ENCODE measurements at regions not wholly inside any gene's neighbourhood (a gene's known extent, or its start where the extent isn't known, plus 50 kb on each side); places are given as distances from the start of the nearest gene placed in this dataset.
"Not testable (repeated sequence)": the region's sequence is repeated elsewhere in the genome, so short reads cannot be mapped to it uniquely, and the experiment has no call there.

DNA sequence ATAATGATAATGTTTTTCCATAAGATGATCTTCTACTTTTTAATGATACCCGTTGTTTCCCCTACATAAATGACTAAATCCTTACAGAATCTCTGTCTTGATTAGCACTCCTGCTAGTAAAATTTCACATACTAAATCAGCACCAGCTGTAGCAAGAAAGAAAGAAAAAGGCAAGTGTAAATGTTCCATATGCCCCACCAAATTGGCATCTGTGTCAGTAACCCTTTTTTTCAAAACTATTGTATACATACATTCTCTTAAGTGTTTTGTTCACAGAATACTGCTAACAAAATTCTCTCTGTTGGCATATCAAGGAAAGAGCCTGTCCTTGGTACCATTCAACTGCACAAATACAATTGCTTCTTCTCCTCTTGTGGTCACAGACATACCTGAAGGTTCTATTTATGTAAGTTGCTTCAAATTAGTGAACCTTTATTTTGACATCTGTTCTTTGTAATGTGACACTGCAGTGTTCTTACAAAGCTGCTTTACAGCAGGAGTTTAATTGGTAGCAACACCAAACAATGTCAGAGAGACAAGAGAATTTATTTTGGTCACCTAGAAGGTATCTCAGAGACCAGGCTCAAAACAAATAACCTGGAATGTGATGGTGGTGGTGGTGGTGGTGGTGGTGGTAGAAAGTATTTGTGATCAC lies 641.9 kb downstream of the ZEB2 start:
- no peak for DNase-seq (ENCODE audit: low read depth, low spot score)

- no peak for DNase-seq (ENCODE audit: low read depth, low spot score)
These were observed 642.9 kb downstream of the ZEB2 start for GRCh38 chr2:143877056-143877455.

DNA sequence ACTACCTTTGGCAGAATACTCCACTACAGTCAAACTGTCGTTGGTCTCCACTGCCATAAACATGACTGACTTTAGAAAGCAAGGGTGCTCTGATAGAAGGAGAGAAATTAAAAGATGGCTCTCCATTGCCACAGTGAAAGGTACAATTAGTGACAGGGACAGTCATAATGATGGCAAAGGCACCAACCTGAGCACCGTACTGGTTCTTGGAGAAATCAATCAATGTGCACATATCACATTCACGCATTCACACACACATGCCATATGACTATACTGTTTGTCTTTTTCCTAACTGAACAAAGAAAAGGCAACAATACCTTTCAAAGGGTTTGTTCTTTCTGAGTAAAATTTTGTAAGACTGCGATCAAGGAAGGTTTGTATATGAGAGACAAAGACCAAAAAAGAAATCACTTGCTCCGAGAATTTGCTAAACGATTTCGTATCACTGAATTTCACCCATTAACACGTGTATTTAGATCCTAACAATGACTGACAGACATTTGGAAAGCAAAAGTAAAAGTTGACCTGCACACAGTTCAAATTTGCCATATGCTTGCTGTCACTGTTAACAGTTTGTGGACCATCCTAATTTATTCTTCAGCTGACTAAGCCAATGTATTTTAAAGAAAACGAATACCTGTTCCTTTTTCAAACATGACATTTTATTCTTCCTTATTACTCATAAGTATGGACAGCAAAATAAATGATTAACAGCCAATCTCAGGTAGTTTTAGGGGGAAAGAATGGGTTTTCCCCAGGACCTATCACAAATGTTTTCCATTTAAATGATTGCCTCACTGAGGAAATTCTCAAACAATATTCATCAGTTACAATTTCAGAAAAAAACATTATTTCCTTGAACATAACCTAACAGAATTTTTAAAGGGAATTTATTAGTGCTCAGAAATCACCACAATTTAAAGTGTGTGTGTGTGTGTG lies 644.4 kb downstream of the ZEB2 start:
- no peak for DNase-seq (ENCODE audit: low read depth, low spot score)

DNA sequence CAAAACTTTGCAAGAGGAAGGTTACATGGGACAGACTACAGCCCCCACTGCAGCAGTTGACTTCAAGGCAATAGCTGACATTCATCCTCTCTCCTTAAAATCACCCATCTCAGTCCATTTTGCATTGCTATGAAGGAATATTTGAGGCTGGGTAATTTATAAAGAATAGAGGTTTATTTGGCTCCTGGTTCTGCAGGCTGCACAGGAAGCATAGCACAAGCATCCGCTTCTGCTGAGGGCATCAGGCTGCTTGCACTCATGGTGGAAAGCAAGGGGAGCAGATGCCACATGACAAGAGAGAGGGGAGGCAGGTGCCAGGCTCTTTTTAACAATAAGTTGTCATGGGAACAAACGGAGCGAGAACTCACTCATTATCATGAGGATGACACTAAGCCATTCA lies 646.0 kb downstream of the ZEB2 start:
- DNase-seq (ENCODE audit: low read depth, low spot score), result no peak

DNA sequence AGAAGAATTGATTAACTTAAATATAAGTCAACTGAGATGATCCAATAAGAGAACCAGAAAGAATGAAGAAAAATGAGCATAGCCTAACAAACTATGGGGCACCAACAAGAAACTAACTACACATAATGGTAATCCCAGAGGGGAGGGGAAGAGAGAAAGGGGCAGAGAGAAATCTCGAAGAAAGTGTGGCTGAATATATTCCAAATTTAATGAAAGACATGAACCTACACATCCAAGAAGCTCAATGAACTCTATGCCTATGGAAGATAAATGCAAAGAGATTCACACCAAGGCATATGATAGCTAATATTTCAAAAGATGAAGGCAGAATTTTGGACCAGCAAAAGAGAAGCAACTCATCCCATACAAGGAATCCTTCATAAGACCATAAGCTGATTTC lies 649.2 kb downstream of the ZEB2 start:
- DNase-seq (ENCODE audit: low read depth, low spot score), result no peak

DNA sequence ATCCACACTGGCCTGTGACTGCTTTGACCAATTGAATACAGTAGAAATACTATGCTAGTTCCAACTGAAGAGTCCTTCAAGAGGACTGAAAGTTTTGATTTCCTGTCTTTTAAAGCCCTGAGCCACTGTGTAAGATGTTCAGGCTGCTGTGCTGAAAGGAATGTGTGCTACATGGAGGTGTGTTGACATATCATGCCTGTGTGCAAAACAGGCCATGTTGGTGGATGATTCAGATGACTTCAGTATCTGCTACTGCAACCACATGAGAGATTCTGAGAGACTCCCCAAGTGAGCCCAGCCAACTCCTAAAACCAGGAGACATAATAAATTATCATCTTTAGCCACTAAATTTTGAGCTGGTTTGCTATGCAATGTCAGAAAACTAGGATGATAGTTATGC lies 662.9 kb downstream of the ZEB2 start:
- DNase-seq (ENCODE audit: low read depth, low spot score), result no peak

GRCh38 chr2:143852759-143853158 lies 667.2 kb downstream of the ZEB2 start:
- no peak for DNase-seq (ENCODE audit: low read depth, low spot score)

GRCh38 chr2:143850084-143850483 lies 669.8 kb downstream of the ZEB2 start:
- DNase-seq (ENCODE audit: low read depth, low spot score), result no peak

DNA sequence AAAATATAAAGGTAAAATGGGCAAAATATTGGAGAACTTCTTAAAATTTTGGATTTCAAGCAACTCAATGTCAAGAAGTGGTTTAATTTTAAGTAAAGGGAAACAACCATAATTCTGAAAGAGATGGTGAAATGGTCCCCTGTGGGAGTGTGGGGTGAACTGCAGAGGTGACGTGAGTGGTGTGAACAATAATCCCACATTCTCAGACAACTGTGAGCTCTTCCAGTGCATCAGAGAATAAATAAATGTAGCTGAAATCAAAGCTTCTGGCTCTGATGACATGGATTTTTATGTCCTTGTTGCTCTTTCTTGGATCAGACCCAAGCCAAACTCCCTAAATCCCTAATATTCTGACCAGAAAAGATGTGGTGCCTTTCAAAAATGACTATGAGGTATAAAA lies 672.7 kb downstream of the ZEB2 start:
- no peak for DNase-seq (ENCODE audit: low read depth, low spot score)

DNA sequence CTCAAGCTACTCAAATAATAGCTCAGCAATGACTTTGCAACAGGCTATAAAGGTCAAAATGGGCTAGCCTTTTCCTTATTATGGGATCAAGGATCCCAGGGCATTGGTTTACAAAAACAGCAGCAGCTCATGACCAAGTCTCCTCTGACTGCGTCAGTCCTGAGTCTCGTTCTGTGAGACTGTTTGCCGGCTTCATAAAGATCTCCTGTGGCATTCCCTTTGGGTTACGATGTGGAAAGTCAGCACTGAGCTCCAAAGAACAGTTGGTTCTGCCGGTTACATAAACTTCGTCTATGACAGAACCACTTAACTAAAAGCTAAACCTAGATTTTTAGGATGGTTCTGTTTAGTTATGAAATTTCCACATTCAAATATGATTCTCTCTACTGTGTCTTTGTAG lies 674.9 kb downstream of the ZEB2 start:
- no peak for DNase-seq (ENCODE audit: low read depth, low spot score)

DNA sequence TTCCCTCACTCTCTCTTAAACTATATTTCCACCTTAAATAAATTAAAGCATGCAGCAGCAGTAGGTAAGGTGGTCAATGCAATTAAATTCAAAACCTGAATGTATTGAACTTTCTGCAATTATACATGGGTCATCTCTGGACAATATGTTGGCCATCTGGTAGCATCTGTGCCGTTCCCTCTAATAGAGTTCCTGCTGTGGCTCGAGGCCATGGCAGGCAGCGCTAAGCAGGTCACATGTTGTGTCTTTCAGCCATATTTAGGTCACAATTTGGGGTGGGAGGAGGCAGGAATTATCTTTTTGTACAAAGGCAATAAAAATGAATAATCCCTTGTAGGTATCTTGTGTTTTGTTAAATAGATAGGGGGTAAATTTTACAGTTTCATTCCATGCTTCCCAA lies 676.2 kb downstream of the ZEB2 start:
- no peak for DNase-seq (ENCODE audit: low read depth, low spot score)

DNA sequence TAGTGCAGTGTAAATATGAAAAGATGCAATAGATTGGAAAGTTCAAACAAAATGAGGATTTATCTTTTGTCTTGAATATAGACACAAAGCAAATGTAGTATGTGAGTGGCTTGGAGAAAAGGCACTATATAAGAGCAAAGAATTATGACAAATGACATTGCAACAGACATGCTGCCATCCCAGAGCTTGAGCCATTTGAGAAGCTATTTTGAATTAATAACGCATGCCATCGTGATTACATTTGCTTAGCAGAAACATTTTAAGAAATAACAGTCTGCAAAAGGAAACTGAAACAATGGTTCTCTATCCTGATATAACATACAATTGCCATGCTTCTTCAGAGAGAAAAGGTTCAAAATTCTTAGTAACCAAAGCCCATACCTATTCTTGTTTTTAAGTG lies 677.1 kb downstream of the ZEB2 start:
- DNase-seq (ENCODE audit: low read depth, low spot score), result no peak

- no peak for DNase-seq (ENCODE audit: low read depth, low spot score)
These were observed 678.0 kb downstream of the ZEB2 start for GRCh38 chr2:143841935-143842334.

- no peak for DNase-seq (ENCODE audit: low read depth, low spot score)
These were observed 679.3 kb downstream of the ZEB2 start for GRCh38 chr2:143840601-143841000.

- no peak for DNase-seq (ENCODE audit: low read depth, low spot score)
These were observed 679.7 kb downstream of the ZEB2 start for GRCh38 chr2:143840194-143840593.

- no peak for DNase-seq (ENCODE audit: low read depth, low spot score)
These were observed 680.5 kb downstream of the ZEB2 start for GRCh38 chr2:143839456-143839855.

- not testable (repeated sequence) for DNase-seq (ENCODE audit: low read depth, low spot score)
These were observed 682.9 kb downstream of the ZEB2 start for GRCh38 chr2:143837055-143837454.

DNA sequence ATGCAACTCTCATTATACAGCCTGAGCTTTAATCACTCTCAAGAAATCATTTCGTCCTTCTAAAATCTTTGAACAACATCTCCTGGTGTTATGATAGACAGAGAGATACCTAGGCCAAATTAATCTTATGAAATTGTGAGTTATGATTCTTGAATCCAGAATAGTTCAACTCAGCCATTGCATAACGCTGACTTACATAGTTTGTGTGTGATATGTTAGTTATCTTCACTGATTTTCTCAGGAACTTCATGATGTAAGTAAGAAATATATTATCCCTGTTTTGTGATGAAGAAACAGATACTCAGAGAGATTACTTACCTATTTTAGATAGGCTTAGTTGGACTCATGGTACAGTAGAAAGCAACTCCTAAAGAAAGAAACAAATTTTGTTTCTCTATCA lies 684.4 kb downstream of the ZEB2 start:
- DNase-seq (ENCODE audit: low read depth, low spot score), result no peak

DNA sequence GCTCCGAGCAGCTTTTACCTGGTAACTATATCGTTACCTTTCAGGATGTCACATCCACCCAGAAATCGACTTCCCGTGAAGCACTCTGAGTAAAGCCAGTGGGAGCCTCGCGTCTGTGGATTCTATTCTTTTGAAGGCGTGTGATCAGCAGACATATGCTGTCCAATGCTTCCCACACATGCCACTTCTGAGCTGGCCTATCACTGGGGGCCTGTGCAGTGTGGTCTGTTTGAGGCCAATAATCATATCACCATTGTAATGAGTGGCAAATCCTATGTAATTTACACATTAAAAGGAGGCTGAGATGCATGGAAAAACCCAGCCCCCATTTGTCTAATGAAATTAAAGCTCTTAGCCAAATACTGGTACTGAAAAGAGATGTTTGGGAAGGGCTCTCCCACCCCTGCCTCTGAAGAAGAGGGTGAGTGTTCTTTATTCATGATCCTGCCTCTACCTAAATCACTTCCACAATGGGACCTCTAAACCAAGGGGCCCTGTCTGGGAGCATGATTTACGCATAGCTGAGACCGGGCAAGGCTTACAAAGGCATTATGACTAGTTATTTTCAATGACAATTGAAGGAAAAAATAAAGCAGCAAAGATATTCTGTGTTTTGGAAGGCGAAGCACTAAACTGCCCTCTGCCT lies 686.8 kb downstream of the ZEB2 start:
- DNase-seq (ENCODE audit: low read depth, low spot score), result no peak

DNA sequence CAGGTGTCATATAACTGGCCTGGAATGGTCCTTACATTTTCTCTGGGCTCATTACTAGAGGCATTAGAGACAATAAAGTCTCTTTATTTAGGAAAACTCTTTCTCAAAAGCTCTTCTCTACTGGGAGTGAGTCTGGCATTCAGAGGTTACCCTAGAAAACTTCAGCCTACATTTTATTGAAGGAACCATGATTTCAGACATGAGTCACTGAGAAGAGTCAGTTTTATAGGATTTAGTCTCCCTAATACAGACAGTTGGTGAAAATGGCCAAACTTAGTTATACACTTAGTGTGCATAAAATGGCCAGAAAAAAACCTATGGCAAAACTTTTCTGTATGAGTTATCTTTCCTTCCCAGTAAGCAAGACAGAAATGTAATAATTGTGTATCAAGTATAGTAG lies 689.4 kb downstream of the ZEB2 start:
- no peak for DNase-seq (ENCODE audit: low read depth, low spot score)

- no peak for DNase-seq (ENCODE audit: low read depth, low spot score)
These were observed 691.0 kb downstream of the ZEB2 start for GRCh38 chr2:143828763-143829537.

DNA sequence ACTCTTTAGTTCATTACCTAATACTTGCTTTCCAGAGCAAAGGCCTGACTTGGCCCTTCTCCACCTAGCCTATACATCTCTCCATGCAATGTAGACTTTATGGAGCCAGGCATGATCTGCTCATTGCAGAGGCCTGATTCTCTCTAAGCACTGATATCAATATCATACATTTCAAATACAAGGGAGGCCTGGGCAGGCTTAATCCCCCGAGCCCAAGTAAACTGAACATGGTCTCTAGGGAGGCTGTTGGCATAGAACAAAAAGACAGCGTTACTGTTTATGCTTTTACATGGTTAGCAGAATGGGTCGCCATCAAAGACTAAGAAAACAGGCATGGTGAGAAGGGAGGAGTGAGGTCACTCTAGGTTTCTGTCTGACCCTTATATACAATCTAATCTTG lies 695.1 kb downstream of the ZEB2 start:
- no peak for DNase-seq (ENCODE audit: low read depth, low spot score)

Data from pulmonary artery endothelial cell (primary cell).